COLO668 (cell line): ENCODE measurements at regions not wholly inside any gene's neighbourhood (a gene's known extent, or its start where the extent isn't known, plus 50 kb on each side); places are given as distances from the start of the nearest gene placed in this dataset.
"Not testable (repeated sequence)": the region's sequence is repeated elsewhere in the genome, so short reads cannot be mapped to it uniquely, and the experiment has no call there.

Source experiments
- DNase-seq: peaks from one replicate; lab custom pipeline; 2025; ENCODE audit not compliant: unreplicated experiment; lab: John Stamatoyannopoulos, UW

- DNase-seq, result no peak
These were observed 78.7 kb upstream of the SMIM23 start for GRCh38 chr5:171706736-171707441.

DNA sequence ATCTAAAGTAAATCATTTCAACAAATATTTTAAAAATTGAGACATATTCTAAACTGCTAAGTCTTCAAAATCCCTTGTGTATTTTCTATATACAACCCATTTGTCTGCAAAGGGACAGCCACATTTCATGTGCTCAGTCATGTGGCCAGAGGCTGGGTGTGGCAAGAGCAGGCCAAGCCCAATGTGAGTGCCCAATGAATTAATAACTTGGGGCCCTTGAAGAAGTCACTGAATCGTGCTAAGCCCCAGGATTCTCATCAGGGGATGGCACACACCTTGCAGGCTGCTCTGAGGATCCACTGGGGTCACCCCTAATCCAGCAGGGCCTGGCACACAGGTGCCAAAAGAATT is 78.2 kb upstream of the SMIM23 start:
- no peak for DNase-seq

DNA sequence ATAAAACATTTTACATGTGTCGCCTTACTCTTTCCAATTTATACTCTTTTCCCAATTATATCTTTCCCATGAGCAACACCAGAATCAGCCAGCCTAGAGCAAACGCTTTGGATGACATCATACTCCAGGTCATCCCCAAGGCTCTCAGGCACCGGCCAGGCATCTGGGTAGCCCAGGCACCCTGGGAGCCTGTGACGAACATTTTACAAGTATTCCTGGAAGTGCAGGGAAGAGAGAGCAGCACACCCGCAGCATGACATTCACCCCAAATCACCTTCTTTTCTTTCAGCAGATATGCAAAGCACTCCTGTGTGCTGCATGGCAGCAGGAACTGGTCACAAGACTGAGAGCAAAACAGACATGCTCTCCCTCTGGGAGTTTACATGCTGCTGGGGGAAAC is 75.7 kb upstream of the SMIM23 start:
- no peak for DNase-seq

DNA sequence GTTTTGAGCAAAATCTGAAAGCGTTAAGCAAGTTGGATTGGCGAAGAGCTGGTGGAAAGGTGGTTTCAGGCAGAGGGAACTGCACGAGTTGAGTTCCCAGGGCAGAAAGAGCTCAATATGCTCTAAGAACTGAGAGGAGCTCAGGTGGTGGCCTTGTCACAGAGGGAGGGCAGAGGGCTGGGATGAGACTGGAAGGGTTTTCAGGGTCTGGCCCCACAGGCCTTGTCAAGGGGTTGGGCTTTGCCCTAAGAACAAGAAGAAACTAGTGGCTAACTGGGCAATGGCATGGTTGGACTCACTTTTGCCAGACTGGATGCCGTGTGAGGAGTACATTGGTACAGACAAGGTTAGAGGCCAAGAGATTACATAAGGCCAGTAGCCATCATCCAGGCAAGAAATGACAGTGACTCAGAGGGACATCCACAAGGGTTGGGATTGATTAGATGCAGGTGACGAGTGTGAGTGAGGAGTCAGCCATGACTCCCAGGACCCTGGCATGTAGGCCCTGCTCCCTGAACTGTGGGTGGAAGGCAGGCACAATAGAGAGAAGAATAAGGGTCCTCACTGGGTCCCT is 75.1 kb upstream of the SMIM23 start:
- DNase-seq, result no peak

GRCh38 chr5:171711571-171711970 is 74.0 kb upstream of the SMIM23 start:
- DNase-seq, result no peak

- no peak for DNase-seq
These were observed 73.0 kb upstream of the SMIM23 start for GRCh38 chr5:171712616-171713015.

DNA sequence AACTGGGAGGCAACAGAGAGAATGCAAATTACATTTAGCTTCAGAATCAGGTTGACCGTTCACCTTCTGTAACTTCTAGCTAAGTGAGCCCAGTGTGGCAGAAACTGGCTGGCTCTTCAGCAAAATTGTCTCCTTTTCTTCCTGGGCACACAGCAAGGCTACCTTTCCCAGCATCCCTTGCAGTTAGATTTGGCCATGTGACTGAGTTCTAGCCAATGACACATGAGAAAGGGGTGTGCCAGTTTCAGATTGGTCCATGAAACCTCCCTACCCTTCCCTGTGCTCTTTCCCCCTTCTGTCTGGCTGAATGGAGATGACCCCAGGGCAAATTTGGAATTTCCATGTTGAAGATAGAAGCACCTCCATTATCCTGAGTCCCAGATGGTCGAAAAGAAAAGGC is 72.5 kb upstream of the SMIM23 start:
- no peak for DNase-seq

- DNase-seq, result no peak
These were observed 71.4 kb upstream of the SMIM23 start for GRCh38 chr5:171714261-171714660.

- no peak for DNase-seq
These were observed 70.8 kb upstream of the SMIM23 start for GRCh38 chr5:171714851-171715250.

GRCh38 chr5:171715551-171715950 is 70.1 kb upstream of the SMIM23 start:
- DNase-seq, result no peak

GRCh38 chr5:171720086-171720485 is 65.5 kb upstream of the SMIM23 start:
- no peak for DNase-seq

DNA sequence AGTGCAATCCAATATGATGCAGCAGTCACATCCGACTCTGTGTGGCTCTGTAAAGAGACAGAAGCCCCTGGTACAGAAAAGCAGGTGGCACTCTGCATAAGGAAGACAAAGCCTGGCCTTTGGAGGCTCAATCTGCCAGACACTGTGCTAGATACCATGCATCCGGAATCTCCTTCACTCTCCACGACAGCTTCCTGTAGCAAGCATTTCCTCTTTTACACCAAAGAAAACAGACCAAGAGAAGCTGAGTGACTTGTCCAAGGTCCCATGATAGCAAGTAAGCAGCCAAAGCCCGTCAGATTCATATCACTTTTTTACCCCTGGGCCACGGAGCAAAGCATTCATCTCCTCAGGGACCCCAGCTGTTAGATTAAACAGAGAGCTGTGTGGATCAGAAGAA is 64.2 kb upstream of the SMIM23 start:
- no peak for DNase-seq

DNA sequence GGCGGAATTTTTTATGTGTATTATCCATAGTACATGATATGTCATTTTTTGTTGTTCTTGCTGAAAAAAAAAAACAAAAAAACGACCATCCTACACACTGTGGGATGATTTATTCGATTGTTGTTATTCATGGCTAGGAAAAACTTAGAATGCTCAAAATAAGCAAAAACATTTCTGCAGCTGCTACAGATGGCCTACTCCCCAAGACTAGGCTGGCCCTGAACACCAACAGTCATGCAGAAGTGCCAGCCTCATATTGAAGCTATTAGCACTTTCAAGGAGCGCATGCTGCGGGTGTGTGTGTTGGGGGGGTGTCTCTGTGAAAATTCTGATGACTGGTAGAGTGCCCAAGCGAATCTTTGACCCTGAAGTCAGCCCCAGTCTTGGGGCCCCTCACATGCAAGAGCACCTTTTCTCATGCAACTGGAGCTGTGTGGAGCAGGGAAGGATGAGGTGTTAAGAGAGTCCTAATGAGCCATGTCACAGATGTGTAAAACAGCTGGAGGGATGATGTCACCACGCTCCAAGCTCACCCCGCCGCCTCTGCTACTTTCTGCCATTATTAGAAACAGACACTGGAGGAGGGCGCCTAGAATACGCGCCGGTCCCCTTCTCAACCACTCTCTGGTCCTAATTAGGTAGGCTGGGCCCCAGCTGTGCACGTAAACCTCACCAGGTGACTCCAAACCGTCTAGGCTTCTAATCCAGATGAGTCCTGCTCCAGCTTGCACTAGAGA is 61.0 kb upstream of the SMIM23 start:
- DNase-seq, result no peak

DNA sequence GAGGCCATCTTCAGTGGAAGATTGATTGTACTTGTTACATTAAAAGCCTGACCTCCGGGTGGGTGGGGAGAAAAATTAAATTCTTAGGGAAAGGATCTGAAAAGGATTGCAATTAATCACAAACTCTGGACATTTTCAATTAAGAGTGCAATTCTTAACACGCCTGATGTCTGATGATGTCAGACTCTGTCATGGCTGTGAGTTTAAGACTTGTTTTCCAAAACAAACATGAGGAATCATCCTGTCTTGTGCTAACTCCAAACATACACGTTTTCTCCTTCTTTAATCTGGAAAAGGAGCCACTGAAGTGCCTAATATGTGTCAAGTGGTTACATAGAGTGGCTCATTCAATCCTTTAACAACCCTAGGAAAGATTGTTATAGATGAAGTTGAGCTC is 60.4 kb upstream of the SMIM23 start:
- no peak for DNase-seq

GRCh38 chr5:171726819-171727218 is 58.8 kb upstream of the SMIM23 start:
- DNase-seq, result not testable (repeated sequence)

DNA sequence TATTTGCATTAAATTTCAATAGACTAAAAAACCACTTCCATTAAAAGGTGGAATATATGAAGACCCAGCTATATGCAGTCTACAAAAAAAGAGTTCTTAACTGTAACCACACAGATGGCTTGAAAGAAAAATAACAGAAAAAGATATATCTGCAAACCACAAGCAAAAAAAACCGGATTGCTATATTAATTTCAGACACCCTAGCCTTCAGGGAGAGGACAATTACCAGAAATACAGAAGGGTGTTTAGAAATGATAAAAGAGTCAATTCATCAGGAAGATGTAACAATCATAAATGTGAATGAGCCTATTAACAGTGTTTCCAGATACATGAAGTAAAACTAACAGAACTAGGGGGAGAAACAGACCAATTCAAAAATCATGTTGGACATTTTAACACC is 56.9 kb upstream of the SMIM23 start:
- no peak for DNase-seq
